Fibroblast of skin of right quadriceps (primary cell): ENCODE measurements at regions not wholly inside any gene's neighbourhood (a gene's known extent, or its start where the extent isn't known, plus 50 kb on each side); places are given as distances from the start of the nearest gene placed in this dataset.
"Not testable (repeated sequence)": the region's sequence is repeated elsewhere in the genome, so short reads cannot be mapped to it uniquely, and the experiment has no call there.

Experiments used
- DNase-seq: peaks from one replicate; pipeline ENCODE4 v3.0.0-alpha.2; 2013

- DNase-seq = not testable (repeated sequence)
Measured at GRCh38 chr14:105995011-105995710, 468.8 kb downstream of the TMEM121 start.

- not testable (repeated sequence) for DNase-seq
Measured at GRCh38 chr14:105998597-105998996, 472.2 kb downstream of the TMEM121 start.

DNA sequence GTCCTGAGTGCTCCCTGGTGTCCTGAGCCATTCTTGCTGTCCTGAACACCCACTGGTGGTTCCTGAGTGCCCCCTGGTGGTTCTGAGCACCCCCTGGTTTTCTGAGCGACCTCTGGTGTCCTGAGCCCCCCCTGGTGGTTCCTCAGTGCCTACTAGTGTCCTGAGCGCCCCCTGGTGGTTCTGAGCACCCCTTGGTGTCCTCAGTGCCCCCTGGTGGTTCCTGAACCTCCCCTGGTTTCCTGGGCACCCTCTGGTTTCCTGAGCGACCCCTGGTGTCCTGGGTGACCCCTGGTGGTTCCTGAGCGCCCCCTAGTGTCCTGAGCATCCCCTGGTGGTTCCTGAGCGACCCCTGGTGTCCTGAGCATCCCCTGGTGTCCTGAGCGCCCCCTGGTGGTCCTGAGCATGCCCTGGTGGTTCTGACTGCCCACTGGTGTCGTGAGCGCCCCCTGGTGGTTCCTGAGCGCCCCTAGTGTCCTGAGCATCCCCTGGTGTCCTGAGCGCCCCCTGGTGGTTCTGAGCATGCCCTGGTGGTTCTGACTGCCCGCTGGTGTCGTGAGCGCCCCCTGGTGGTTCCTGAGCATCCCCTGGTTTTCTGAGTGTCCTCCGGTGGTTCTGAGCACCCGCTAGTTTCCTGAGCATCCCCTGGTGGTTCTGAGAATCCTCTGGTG lies 473.1 kb downstream of the TMEM121 start:
- DNase-seq = no peak

- DNase-seq = not testable (repeated sequence)
Measured at GRCh38 chr14:106000029-106000511, 473.7 kb downstream of the TMEM121 start.

DNA sequence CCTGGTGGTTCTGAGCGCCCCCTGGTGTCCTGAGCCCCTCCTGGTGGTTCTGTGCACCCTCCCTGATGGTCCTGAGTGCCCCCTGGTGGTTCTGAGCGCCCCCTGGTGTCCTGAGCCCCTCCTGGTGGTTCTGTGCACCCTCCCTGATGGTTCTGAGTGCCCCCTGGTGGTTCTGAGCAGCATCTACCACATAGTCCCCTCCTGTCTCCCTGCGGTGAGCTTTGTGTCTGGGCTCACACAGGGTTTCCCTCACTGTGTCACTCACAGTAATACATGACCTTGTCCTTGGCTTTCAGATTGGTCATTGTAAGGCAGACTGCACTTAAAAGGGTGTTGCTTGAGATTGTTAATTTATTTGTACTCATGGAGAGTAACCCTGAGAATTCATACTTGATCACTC lies 474.9 kb downstream of the TMEM121 start:
- not testable (repeated sequence) for DNase-seq

DNA sequence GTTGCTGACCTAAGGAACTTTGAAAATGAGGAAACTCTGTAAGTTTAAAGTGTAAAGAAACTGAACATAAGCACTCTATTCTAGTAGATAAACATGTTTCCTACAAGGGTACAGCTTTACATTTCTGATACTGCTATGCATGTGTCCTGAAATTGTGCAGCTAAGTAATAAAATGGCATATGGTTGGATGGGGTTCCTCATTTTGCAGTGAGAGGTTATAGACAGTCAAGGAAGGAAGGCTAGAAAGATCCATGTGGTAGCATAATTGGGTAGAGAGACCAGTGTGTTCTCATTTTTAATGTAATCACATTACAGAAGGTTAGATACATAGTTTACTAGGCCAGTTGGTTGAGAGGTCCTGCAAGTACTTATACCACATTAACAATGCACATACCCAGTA lies 477.0 kb downstream of the TMEM121 start:
- DNase-seq = no peak

- not testable (repeated sequence) for DNase-seq
Measured at GRCh38 chr14:106004937-106005795, 478.8 kb downstream of the TMEM121 start.

DNA sequence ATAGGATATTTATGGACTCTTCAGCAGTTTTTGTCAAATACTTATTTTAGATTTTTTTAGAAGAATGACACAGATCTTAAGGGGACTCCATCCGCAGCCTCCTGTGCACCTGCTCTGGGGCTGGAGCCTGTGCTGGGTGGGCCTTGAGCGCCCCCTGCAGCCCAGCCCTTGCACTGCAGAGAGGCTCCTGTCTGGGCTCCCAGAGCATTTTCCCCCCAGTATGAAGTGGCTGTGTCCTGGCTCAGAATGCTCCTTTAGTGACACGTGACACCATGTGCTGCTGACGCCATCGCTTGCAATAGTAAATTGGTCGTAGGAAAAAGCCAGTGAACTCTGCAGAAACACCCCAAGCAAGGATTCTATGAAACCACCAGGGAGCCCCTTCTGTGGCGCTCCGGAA lies 479.7 kb downstream of the TMEM121 start:
- not testable (repeated sequence) for DNase-seq

DNA sequence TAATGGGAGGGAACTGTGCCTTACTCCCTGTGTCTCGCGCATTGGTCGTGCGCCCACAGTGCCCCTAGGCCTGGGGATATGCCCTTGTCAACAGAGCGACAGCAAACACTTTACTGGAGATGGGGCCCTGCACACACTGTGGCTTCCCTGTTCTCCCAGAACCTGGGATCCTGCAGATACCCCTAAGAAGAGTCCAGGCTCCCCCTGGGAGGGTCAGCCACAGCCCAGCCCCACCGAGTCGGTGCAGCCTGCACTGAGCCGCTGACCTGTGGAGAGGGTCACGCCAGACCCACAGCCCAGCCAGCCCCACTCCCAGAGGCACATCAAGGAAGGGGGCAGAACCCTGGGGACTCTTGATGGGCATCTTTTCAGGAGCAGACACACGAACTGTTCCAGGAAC lies 480.3 kb downstream of the TMEM121 start:
- DNase-seq = not testable (repeated sequence)

- no peak for DNase-seq
Measured at GRCh38 chr14:106010783-106011182, 484.4 kb downstream of the TMEM121 start.

DNA sequence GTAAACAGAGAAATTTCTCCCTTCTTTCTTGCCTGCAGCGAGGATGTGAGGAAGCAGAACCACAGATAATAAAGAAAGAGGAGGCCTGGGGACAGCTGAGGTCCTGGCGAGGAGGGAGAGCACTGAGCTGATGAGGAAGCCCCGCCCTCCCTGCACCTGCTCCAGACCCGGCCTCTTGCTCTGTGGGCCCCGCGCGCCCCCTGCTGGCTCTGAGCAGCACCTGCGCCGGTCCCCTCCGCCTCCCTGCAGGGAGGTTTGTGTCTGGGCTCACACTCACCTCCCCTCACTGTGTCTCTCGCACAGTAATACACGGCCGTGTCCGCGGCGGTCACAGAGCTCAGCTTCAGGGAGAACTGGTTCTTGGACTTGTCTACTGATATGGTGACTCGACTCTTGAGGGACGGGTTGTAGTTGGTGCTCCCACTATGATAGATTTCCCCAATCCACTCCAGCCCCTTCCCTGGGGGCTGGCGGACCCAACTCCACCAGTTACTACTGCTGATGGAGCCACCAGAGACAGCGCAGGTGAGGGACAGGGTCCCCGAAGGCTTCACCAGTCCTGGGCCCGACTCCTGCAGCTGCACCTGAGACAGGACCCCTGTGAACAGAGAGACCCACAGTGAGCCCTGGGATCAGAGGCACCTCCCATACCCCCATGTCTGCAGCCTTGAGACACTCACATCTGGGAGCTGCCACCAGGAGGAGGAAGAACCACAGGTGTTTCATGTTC lies 485.4 kb downstream of the TMEM121 start:
- not testable (repeated sequence) for DNase-seq

GRCh38 chr14:106012361-106012725 lies 486.0 kb downstream of the TMEM121 start:
- not testable (repeated sequence) for DNase-seq

DNA sequence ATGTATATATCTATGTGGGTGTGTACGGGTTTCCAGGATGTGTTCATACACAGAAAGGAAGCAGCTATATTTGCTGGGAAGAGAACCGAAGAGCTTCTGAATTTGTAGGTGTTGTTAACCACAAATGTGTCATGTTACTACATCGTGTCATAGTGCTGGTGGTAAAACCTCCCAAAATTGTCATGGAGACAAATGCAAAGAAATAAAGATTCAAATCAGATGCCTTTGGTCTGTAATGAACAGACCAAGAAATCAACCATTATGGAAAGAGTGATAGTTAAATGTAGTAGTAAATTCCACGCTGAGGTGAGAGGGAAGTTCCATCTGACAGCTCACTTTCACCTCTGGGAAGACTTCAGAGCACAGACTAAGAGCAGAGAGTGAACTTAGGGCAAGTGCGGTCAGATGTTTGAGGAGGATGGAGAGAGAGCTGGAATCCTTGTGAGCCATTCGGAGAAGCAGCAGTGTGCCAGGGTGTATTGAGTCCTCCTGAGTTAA lies 487.5 kb downstream of the TMEM121 start:
- DNase-seq = no peak

DNA sequence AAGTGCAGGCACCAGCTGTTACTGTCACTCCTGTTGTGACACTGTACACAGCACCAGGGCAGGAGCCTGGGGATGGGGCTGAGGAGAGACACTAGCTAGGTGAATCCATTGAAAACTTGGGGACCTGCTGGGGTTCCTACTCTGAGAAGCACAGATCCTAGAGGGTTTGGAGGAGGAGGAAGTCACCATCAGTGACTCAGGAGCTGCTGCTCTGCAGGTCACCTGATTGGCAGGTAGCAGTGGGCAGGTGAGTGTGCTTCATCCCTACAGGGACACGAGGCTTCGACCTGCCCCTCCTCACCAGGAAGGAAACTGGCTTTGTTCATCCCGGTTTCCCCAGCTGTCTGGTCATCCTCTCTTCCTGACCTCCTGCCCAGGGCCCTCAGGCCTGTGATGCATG lies 491.6 kb downstream of the TMEM121 start:
- not testable (repeated sequence) for DNase-seq

DNA sequence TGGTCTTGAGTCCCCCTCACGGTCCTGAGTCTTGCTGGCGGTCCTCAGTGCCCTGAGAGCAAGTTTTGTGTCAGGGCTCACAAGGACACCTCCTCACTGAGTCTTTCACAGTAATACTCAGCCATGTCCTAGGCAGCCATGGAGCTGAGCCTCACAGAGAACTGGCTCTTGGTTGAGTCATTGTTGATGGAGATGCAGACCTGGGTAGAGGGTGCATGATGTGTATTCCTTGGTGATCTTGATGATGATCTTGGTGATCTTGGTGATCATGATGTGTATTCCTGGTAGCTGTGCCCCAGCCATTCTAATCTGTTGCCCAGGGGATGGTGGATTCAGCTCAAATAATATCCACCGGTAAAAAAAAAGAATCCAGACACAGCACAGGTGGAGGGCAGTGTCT lies 495.4 kb downstream of the TMEM121 start:
- DNase-seq = no peak

GRCh38 chr14:106022648-106023047 lies 496.3 kb downstream of the TMEM121 start:
- not testable (repeated sequence) for DNase-seq

DNA sequence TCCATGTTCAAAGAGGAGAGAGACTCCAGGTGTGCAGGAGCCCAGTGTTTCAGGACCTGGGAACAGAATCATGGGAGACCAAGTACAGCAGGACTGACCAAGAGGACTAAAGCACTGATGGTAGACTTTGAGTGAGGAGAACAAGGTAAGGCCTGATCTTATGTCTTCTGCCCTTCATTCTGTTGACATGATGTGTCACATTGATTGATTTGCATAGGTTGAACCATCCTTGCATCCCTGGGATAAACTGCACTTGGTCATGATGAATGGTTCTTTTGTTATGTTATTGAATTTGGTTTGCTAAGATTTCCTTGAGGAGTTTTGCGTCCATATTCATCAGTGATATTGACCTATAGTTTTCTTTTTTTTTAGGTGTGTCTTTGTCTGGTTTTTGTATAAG lies 497.0 kb downstream of the TMEM121 start:
- no peak for DNase-seq

DNA sequence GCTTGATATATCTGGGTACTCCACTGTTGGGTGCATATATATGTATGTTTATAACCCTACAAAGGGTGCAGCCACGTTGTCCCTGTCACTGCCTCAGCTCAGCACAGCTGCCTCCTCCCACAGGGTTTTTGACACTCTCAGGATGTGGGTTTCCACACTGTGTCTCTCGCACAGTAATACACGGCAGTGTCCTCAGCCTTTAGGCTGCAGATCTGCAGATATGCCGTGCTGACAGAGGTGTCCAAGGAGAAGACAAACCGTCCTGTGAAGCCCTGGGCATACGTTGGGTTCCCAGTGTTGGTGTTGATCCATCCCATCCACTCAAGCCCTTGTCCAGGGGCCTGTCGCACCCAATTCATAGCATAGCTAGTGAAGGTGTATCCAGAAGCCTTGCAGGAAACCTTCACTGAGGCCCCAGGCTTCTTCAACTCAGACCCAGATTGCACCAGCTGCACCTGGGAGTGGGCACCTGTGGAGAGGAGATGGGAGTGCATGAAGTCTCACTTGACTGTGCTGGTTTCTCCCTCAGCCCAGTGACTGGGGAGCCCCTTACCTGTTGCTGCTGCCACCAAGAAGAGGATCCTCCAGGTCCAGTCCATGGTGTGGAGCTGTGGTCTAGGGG lies 498.7 kb downstream of the TMEM121 start:
- no peak for DNase-seq

DNA sequence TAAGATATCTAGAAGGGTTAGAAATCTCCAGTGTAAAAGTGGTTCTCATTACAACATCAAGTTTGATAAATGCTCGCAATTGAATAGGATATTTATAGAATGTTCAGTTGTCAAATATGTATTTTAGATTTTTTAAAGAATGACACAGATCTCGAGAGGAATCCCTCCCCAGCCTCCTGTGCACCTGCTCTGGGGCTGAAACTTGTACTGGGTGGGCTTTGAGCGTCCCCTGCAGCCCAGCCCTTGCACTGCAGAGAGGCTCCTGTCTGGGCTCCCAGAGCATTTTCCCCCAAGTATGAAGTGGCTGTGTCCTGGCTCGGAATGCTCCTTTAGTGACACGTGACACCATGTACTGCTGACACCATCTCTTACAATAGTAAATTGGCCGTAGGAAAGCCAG lies 499.6 kb downstream of the TMEM121 start:
- no peak for DNase-seq

- DNase-seq = not testable (repeated sequence)
Measured at GRCh38 chr14:106027759-106028158, 501.4 kb downstream of the TMEM121 start.

DNA sequence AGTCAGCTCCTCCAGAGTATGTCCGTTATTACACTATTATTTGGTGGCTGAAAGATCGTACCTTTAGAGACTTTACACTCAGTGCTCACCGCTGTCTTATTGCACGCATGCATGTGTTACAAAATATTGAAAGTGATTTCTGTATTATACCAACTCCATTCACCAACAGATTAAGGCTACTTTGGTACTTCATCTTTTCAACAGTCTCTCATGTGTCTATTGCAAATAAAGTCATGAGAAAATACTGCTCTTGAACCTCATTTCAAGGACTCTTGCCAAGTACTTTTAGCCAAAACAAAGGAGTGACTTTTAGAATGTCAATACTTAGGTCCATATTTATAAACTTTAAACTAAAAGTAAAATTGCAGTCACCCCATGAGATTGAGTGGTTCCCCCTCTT lies 503.6 kb downstream of the TMEM121 start:
- DNase-seq = no peak

DNA sequence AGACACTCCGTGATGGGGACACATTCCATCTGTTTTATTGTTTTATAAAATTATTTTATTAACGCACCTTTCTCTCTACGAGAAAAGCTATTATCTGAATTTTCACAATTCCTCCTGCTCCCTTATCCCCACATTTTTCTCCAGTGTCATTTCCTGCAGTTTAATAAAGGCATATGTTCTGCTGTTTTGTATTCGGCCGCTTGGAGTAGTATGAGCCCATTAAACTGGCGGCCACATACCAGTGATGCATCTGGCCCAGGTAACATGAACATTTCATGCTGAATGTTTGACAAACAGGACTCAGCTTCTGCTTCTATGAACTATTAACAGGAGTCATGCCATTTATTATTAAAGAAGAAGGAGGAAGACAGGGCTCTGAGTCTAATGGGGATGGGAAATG lies 511.0 kb downstream of the TMEM121 start:
- no peak for DNase-seq
